Keratinocyte (primary cell): ENCODE measurements at regions not wholly inside any gene's neighbourhood (a gene's known extent, or its start where the extent isn't known, plus 50 kb on each side); places are given as distances from the start of the nearest gene placed in this dataset.

Source experiments
- DNase-seq: peaks from one replicate; pipeline ENCODE4 v3.0.0-alpha.2; 2011; ENCODE audit warnings: low read depth, missing footprints, low spot score
- FAIRE-seq: peaks from 2 replicates; lab custom pipeline; 2011; peaks lifted over from hg19 to GRCh38; lab: Jason Lieb, UNC
- H2AFZ ChIP-seq: 2 replicates; pipeline ENCODE4 v1.6.0; 2012; ENCODE audit warnings: low read length, control low read depth, inconsistent platforms; ENCODE audit not compliant: control insufficient read depth
- H3K27ac ChIP-seq: 2 replicates; pipeline ENCODE4 v1.5.1; 2011; ENCODE audit warnings: low read length; ENCODE audit not compliant: control insufficient read depth, insufficient read depth
- H3K27me3 ChIP-seq: 3 replicates; pipeline ENCODE4 v1.6.0; 2011; ENCODE audit warnings: low read length; ENCODE audit not compliant: control insufficient read depth, insufficient read depth; ENCODE audit errors: extremely low read depth
- H3K36me3 ChIP-seq, 2 experiments: 2 replicates in 1 of 2; 3 replicates in 1 of 2; pipeline ENCODE4 v1.5.1; 2011; ENCODE audit warnings: low read length in 2 of 2, mild to moderate bottlenecking in 1 of 2; ENCODE audit not compliant: control insufficient read depth in 2 of 2, insufficient read depth in 2 of 2; ENCODE audit errors: extremely low read depth in 1 of 2
- H3K4me1 ChIP-seq: 3 replicates; pipeline ENCODE4 v1.5.1; 2011; ENCODE audit warnings: low read length; ENCODE audit not compliant: control insufficient read depth, insufficient read depth; ENCODE audit errors: extremely low read depth
- H3K4me2 ChIP-seq: 3 replicates; pipeline ENCODE4 v1.6.0; 2011; ENCODE audit warnings: low read depth, low read length; ENCODE audit not compliant: control insufficient read depth, insufficient read depth; ENCODE audit errors: extremely low read depth
- H3K4me3 ChIP-seq, 3 experiments: fragments of 200-600 bp in 1 of 3; sonication (generic) in 1 of 3; 2 replicates in 2 of 3; 3 replicates in 1 of 3; pipeline ENCODE4 v1.5.1; 2011 to 2016; ENCODE audit warnings: low read length in 3 of 3, mild to moderate bottlenecking in 3 of 3, control low read depth in 2 of 3, inconsistent platforms in 1 of 3, low read depth in 1 of 3, mixed read lengths in 1 of 3, mixed run types in 1 of 3, moderate library complexity in 1 of 3; ENCODE audit not compliant: control insufficient read depth in 2 of 3, insufficient read depth in 2 of 3; ENCODE audit errors: extremely low read depth in 1 of 3
- H3K79me2 ChIP-seq: 2 replicates; pipeline ENCODE4 v1.6.0; 2012; ENCODE audit warnings: low read length; ENCODE audit not compliant: control insufficient read depth, insufficient read depth
- H3K9ac ChIP-seq: 3 replicates; pipeline ENCODE4 v1.6.0; 2011; ENCODE audit warnings: low read length; ENCODE audit not compliant: control insufficient read depth, insufficient read depth; ENCODE audit errors: extremely low read depth
- H3K9me1 ChIP-seq: 3 replicates; pipeline ENCODE4 v1.6.0; 2011; ENCODE audit warnings: low read length; ENCODE audit not compliant: control insufficient read depth, insufficient read depth; ENCODE audit errors: extremely low read depth
- H3K9me3 ChIP-seq: 2 replicates; pipeline ENCODE4 v1.5.1; 2012; ENCODE audit warnings: low read depth, low read length; ENCODE audit not compliant: control insufficient read depth
- H4K20me1 ChIP-seq: 3 replicates; pipeline ENCODE4 v1.6.0; 2011; ENCODE audit warnings: low read length; ENCODE audit not compliant: control insufficient read depth, insufficient read depth; ENCODE audit errors: extremely low read depth
- EZH2 ChIP-seq: IDR thresholded peaks from one replicate; pipeline ENCODE4 v1.6.1; 2012; ENCODE audit warnings: inconsistent platforms, mild to moderate bottlenecking, low read length, moderate library complexity
- dilution Hi-C: fragments of 300-500 bp; cut with MboI; formaldehyde crosslinking; loops from one replicate; pipeline ENCODE4 v1.7.0; 2020; ENCODE audit warnings: low sequenced_read_pairs; ENCODE audit not compliant: extremely low pct_ligation_motif_present
- TF ChIP-seq, protein P1 (sequence below), 3 experiments: IDR thresholded peaks in 1 of 3; conservative IDR thresholded peaks in 1 of 3; optimal IDR thresholded peaks in 1 of 3; 2 replicates in 2 of 3; 3 replicates in 1 of 3; pipeline versions ENCODE3 to v1.5.1; 2011; ENCODE audit warnings: low read length in 3 of 3, mild to moderate bottlenecking in 3 of 3, moderate library complexity in 2 of 3, control low read depth in 1 of 3, inconsistent platforms in 1 of 3; ENCODE audit not compliant: insufficient read depth in 2 of 3; ENCODE audit errors: extremely low read depth in 1 of 3

DNA sequence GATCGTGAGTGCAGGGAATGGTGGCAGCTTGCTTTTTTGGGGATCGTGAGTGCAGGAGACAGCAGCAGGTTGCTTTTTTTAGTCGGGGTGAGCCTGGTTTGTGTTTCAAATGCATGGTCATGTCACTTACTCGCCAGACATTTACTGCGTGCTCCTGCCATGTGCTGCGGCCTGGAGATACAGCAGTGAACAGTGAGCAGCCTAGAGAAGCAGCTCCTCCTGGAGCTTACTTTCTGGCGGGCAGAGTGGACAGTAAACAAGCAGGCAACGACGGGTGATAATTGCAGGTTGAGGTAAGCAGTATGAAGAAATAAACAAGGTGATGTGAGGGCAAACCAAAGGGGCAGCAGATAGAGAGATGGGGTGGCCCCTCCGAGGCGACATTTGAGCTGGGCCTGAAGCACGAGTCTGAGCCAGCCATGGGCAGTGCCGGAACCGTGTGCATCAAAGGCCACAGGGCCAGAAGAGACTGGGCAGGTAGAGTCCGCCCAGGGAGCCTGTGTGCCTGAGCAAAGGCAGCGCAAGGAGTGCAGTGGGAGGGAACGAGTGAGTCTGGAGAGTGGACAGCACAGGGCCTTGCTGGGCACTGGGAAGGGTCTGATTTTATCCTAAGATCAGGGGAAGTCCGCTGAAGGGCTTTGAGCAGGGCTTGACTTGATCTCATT, 57.3 kb upstream of the RASA2 start:
- TF ChIP-seq, protein P1, sequence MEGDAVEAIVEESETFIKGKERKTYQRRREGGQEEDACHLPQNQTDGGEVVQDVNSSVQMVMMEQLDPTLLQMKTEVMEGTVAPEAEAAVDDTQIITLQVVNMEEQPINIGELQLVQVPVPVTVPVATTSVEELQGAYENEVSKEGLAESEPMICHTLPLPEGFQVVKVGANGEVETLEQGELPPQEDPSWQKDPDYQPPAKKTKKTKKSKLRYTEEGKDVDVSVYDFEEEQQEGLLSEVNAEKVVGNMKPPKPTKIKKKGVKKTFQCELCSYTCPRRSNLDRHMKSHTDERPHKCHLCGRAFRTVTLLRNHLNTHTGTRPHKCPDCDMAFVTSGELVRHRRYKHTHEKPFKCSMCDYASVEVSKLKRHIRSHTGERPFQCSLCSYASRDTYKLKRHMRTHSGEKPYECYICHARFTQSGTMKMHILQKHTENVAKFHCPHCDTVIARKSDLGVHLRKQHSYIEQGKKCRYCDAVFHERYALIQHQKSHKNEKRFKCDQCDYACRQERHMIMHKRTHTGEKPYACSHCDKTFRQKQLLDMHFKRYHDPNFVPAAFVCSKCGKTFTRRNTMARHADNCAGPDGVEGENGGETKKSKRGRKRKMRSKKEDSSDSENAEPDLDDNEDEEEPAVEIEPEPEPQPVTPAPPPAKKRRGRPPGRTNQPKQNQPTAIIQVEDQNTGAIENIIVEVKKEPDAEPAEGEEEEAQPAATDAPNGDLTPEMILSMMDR (optimal IDR thresholded peaks at IDR 0.05 in 1 of 3, IDR thresholded peaks at IDR 0.05 in 1 of 3, conservative IDR thresholded peaks at IDR 0.05 in 1 of 3; ENCODE audit: extremely low read depth in 1 of 3, insufficient read depth in 2 of 3, low read length in 3 of 3), result no peak
- no peak for TF ChIP-seq EZH2
- H2AFZ ChIP-seq, result no peak overlapping the region
- peaks cover 5% of the 10 kb centered on the region for H3K4me1 ChIP-seq
- H3K27ac ChIP-seq, result no peak overlapping the region
- no peaks in the 10 kb centered on the region for H3K9me3 ChIP-seq
- H3K27me3 ChIP-seq, result no peaks in the 10 kb centered on the region
- no peak for DNase-seq
- peaks cover 67% of the 10 kb centered on the region for H3K79me2 ChIP-seq
- FAIRE-seq, result no peak
- dilution Hi-C loops, result no loop called here
- no peaks in the 10 kb centered on the region for H3K9me1 ChIP-seq
- no peak overlapping the region for H3K4me2 ChIP-seq
- no peak overlapping the region for H3K9ac ChIP-seq
- no peak overlapping the region for H3K4me3 ChIP-seq
- peaks cover 10 to 27% of the 10 kb centered on the region in 2 experiments for H3K36me3 ChIP-seq
- H4K20me1 ChIP-seq, result no peaks in the 10 kb centered on the region

DNA sequence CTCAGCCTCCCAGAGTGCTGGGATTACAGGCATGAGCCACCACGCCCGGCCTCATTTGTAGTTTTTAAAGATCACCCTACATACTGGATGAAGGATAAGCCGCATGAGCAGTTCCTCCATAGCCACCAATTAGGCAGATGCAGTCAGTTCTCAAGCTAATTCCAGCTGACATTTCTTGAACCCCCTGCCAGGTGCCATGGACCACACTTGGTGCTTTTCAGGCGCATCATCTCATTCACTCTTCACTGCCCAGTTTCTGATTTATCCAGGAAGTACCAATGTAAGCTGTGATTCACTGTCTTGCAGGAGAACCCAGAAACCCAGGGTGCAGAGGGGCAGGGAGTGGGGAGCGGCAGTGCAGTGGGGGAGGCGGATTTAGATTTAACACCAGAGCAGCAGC, 56.5 kb upstream of the RASA2 start:
- Histone ChIP-seq H3K9me1 (no peaks in the 10 kb centered on the region), H3K79me2 (peaks cover 64% of the 10 kb centered on the region), H3K4me1 (peaks cover 2% of the 10 kb centered on the region), H3K9ac (no peak overlapping the region), H4K20me1 (no peaks in the 10 kb centered on the region), H3K4me3 (no peak overlapping the region), H3K36me3 (peaks cover 10 to 27% of the 10 kb centered on the region in 2 experiments), H3K9me3 (no peaks in the 10 kb centered on the region), H3K27me3 (no peaks in the 10 kb centered on the region), H2AFZ (no peak overlapping the region), H3K4me2 (no peak overlapping the region), H3K27ac (no peak overlapping the region)
- DNase-seq (no peak), FAIRE-seq (no peak)
- dilution Hi-C loops, result no loop called here
- TF ChIP-seq, protein P1 (optimal IDR thresholded peaks at IDR 0.05 in 1 of 3, IDR thresholded peaks at IDR 0.05 in 1 of 3, conservative IDR thresholded peaks at IDR 0.05 in 1 of 3; ENCODE audit: extremely low read depth in 1 of 3, insufficient read depth in 2 of 3, low read length in 3 of 3), result no peak
- no peak for TF ChIP-seq EZH2
